GM12878 (cell line): ENCODE measurements at regions not wholly inside any gene's neighbourhood (a gene's known extent, or its start where the extent isn't known, plus 50 kb on each side); places are given as distances from the start of the nearest gene placed in this dataset.

Source experiments
- ATAC-seq: fragments of 200-7000 bp; cut with Tn5 transposase; 3 replicates; pipeline ENCODE4 v1.9.1; 2020; ENCODE audit warnings: mild to moderate bottlenecking, moderate library complexity
- BruUV-seq: library from RNA; stranded (reverse); fragments of 400-500 nt; replicated peaks from 2 replicates; lab custom pipeline; 2021; lab: Mats Ljungman, UMichigan
- CTCF ChIA-PET: fragments of 300-600 bp; sonication (Branson Sonifier 250); formaldehyde crosslinking; extraction: SDS; loops from one replicate; lab custom pipeline; 2021; ENCODE audit warnings: inconsistent platforms; lab: Yijun Ruan, JAX
- POLR2A ChIA-PET: fragments of 350-600 bp; formaldehyde crosslinking; extraction: SDS; loops from one replicate; lab custom pipeline; 2021; ENCODE audit warnings: inconsistent platforms; lab: Charles Lee
- RAD21 ChIA-PET: fragments of 300-600 bp; sonication (Branson Sonifier 250); formaldehyde crosslinking; loops from one replicate; lab custom pipeline; 2023; ENCODE audit warnings: antibody characterized with exemption; ENCODE audit not compliant: unreplicated experiment; lab: Charles Lee
- SMC1A ChIA-PET: fragments of 300-600 bp; sonication (Branson Sonifier 250); formaldehyde crosslinking; loops from one replicate; lab custom pipeline; 2023; ENCODE audit not compliant: unreplicated experiment, uncharacterized antibody; lab: Charles Lee
- DNase-seq: peaks from one replicate; pipeline ENCODE4 v3.0.0-alpha.2; 2011; ENCODE audit warnings: low read depth, low spot score
- FAIRE-seq: peaks from 3 replicates; lab custom pipeline; 2011; peaks lifted over from hg19 to GRCh38; lab: Jason Lieb, UNC
- H2AFZ ChIP-seq: 2 replicates; pipeline ENCODE4 v1.6.0; 2011; ENCODE audit warnings: low read depth, low read length, control low read depth; ENCODE audit not compliant: control insufficient read depth
- H3K27ac ChIP-seq: 2 replicates; pipeline ENCODE4 v1.5.1; 2011; ENCODE audit warnings: control low read depth; ENCODE audit not compliant: control insufficient read depth, insufficient read depth
- H3K27me3 ChIP-seq, 2 experiments: replicated peaks in 1 of 2; 2 replicates each; pipeline versions ENCODE4 v1.6.0 to v1.6.1; 2011; ENCODE audit warnings: low read length in 1 of 2; ENCODE audit not compliant: control insufficient read depth in 2 of 2, insufficient read depth in 2 of 2
- H3K36me3 ChIP-seq, 2 experiments: 2 replicates each; pipeline ENCODE4 v1.5.1; 2011; ENCODE audit warnings: low read length in 1 of 2; ENCODE audit not compliant: control insufficient read depth in 2 of 2, insufficient read depth in 2 of 2
- H3K4me1 ChIP-seq: 2 replicates; pipeline ENCODE4 v1.6.1; 2011; ENCODE audit warnings: mild to moderate bottlenecking, low read length, moderate library complexity, mixed read lengths; ENCODE audit not compliant: control insufficient read depth, insufficient read depth
- H3K4me2 ChIP-seq: 2 replicates; pipeline ENCODE4 v1.6.0; 2011; ENCODE audit warnings: control low read depth; ENCODE audit not compliant: control insufficient read depth, insufficient read depth
- H3K4me3 ChIP-seq: fragments of 200-600 bp; sonication (generic); 2 replicates; pipeline ENCODE4 v1.5.1; 2016
- H3K79me2 ChIP-seq: 2 replicates; pipeline ENCODE4 v1.6.0; 2011; ENCODE audit warnings: low read length; ENCODE audit not compliant: control insufficient read depth, insufficient read depth
- H3K9ac ChIP-seq: 2 replicates; pipeline ENCODE4 v1.8.0; 2011; ENCODE audit warnings: low read length, control low read depth, mixed read lengths; ENCODE audit not compliant: control insufficient read depth, insufficient read depth
- H3K9me3 ChIP-seq: replicated peaks from 3 replicates; pipeline ENCODE4 v1.5.1; 2011; ENCODE audit warnings: mild to moderate bottlenecking, low read length; ENCODE audit not compliant: control insufficient read depth, insufficient read depth
- H4K20me1 ChIP-seq: 2 replicates; pipeline ENCODE4 v1.6.0; 2011; ENCODE audit not compliant: control insufficient read depth, insufficient read depth
- HDGF ChIP-seq: fragments of 450-650 bp; IDR thresholded peaks from 2 replicates; pipeline ENCODE4 v1.6.1; 2016; ENCODE audit warnings: antibody characterized with exemption
- IKZF1 ChIP-seq: fragments of 450-650 bp; conservative IDR thresholded peaks from 2 replicates; pipeline ENCODE4 v1.6.1; 2017; ENCODE audit warnings: antibody characterized with exemption, mild to moderate bottlenecking
- LARP7 ChIP-seq: fragments of 450-650 bp; IDR thresholded peaks from 2 replicates; pipeline ENCODE4 v1.6.1; 2017; ENCODE audit warnings: mild to moderate bottlenecking
- STAT1 ChIP-seq: fragments of 450-650 bp; conservative IDR thresholded peaks from 2 replicates; pipeline ENCODE4 v1.6.1; 2014; ENCODE audit warnings: antibody characterized with exemption, mild to moderate bottlenecking
- TARDBP ChIP-seq: IDR thresholded peaks from 2 replicates; pipeline ENCODE4 v1.6.1; 2016; ENCODE audit warnings: borderline replicate concordance
- WRNIP1 ChIP-seq: IDR thresholded peaks from 2 replicates; pipeline ENCODE4 v1.6.1; 2011; ENCODE audit warnings: low read depth, low read length, improper control_type of control experiment, borderline replicate concordance
- ZNF622 ChIP-seq: fragments of 450-650 bp; IDR thresholded peaks from 2 replicates; pipeline ENCODE4 v1.6.1; 2017; ENCODE audit warnings: mild to moderate bottlenecking, inconsistent platforms
- WGBS: methylation state at CpG from one replicate; pipeline ENCODE4 v1.1.6; 2016; ENCODE audit warnings: low lambda C conversion rate; ENCODE audit not compliant: insufficient replicate concordance, insufficient coverage; ENCODE audit errors: missing lambda C conversion rate; 5-methylcytosine and 5-hydroxymethylcytosine counted together
- in situ Hi-C: fragments of 300-500 bp; cut with MboI; formaldehyde crosslinking; loops from 9 replicates; pipeline ENCODE4 v1.14.3; 2018; ENCODE audit warnings: mixed read lengths
- intact Hi-C: fragments of 100-400 bp; cut with micrococcal nuclease; formaldehyde crosslinking; loops from one replicate; pipeline ENCODE4 v1.14.2; 2022; ENCODE audit not compliant: unreplicated experiment
- TF ChIP-seq, protein P1 (sequence below): fragments of 450-650 bp; IDR thresholded peaks from 2 replicates; pipeline ENCODE4 v1.6.1; 2018; ENCODE audit warnings: borderline replicate concordance, mild to moderate bottlenecking; ENCODE audit not compliant: partially characterized antibody

DNA sequence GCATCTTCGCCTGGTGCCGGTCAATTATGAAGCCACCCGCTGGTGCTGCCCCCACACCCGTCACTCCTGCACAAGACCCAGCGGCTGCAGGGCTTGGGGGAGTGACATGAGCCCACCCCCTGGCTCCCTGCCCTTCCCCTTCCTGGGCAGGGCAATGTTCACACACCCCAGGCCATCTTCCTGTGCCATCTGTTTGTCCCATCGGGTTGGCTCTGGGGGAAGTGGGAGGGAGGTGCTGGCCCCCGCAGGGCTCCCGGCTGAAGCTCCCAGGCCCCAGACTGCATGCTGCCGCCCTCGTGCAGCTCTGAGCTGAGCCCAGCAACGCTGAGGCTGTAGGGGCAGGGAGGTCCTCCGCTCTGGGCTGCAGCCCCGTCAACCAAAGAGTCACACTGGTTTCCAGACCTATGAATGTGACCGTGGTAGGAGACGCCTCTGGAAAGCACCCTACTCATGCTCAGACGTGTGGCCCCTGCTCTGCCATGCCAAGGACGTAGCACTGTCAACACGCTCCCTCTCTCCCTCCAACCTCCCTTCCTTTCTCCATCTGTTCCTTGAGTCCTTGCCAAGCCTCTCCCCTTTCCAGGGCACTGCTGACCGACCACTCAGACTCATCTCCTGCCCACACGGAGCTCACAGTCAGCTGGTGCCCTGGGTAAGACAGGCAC lies 140.4 kb downstream of the ENGASE start:
- in situ Hi-C loops (no loop called here), intact Hi-C loops (no loop called here)
- Histone ChIP-seq H3K4me2 (no peak overlapping the region), H3K79me2 (no peaks in the 10 kb centered on the region), H2AFZ (no peak overlapping the region), H3K4me1 (no peaks in the 10 kb centered on the region), H3K36me3 (no peaks in the 10 kb centered on the region), H4K20me1 (no peaks in the 10 kb centered on the region), H3K4me3 (no peak overlapping the region), H3K27me3 (peaks cover 0 to 8% of the 10 kb centered on the region in 2 experiments; a peak in 3 of 4 replicates)
- ChIA-PET SMC1A (no interaction called here), CTCF (no interaction called here), RAD21 (no interaction called here)
- TF ChIP-seq WRNIP1 (no peak), HDGF (no peak), ZNF622 (no peak), IKZF1 (no peak), TARDBP (no peak), STAT1 (no peak), LARP7 (no peak)
- TF ChIP-seq, protein P1, sequence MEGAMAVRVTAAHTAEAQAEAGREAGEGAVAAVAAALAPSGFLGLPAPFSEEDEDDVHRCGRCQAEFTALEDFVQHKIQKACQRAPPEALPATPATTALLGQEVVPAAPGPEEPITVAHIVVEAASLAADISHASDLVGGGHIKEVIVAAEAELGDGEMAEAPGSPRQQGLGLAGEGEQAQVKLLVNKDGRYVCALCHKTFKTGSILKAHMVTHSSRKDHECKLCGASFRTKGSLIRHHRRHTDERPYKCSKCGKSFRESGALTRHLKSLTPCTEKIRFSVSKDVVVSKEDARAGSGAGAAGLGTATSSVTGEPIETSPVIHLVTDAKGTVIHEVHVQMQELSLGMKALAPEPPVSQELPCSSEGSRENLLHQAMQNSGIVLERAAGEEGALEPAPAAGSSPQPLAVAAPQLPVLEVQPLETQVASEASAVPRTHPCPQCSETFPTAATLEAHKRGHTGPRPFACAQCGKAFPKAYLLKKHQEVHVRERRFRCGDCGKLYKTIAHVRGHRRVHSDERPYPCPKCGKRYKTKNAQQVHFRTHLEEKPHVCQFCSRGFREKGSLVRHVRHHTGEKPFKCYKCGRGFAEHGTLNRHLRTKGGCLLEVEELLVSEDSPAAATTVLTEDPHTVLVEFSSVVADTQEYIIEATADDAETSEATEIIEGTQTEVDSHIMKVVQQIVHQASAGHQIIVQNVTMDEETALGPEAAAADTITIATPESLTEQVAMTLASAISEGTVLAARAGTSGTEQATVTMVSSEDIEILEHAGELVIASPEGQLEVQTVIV = no peak
- TF ChIP-seq, all 136 proteins: peak for 0
- POLR2A ChIA-PET = no interaction called here
- DNase-seq = no peak
- BruUV-seq = no TSS peak
- no peak for ATAC-seq
- H3K27ac ChIP-seq = no peak overlapping the region
- WGBS = 35% methylated on average over 20 of the region's 20 CpGs
- no peak for FAIRE-seq
- no peak overlapping the region for H3K9ac ChIP-seq
- no peaks in the 10 kb centered on the region for H3K9me3 ChIP-seq
